ENCODE measurements at regions not wholly inside any gene's neighbourhood (a gene's known extent, or its start where the extent isn't known, plus 50 kb on each side); places are given as distances from the start of the nearest gene placed in this dataset.

GRCh38 chr9:73807952-73808351, 656.3 kb downstream of the ANXA1 start:
- no peak for TF ChIP-seq EZH2phosphoT487 (IDR thresholded peaks at IDR 0.05; ENCODE audit: borderline replicate concordance, low read length)
- TF ChIP-seq CTCF (IDR thresholded peaks at IDR 0.05; ENCODE audit: low read depth, low read length, poor library complexity, severe bottlenecking), result no peak

All from DOHH2 (cell line).